Activated CD4-positive, alpha-beta T cell treated with anti-CD3 and anti-CD28 coated beads for 48 hours (primary cell): ENCODE measurements at regions not wholly inside any gene's neighbourhood (a gene's known extent, or its start where the extent isn't known, plus 50 kb on each side); places are given as distances from the start of the nearest gene placed in this dataset.
A peak's percentile ranks its signal among the peaks of the same experiment; 100 is the strongest.

Experiments used
- DNase-seq: peaks from one replicate; pipeline ENCODE4 v3.0.0-alpha.2; 2020

GRCh38 chr12:92614001-92614400 lies 88.8 kb upstream of the PLEKHG7 start:
- no peak for DNase-seq

- DNase-seq, result no peak
These were observed 90.2 kb upstream of the PLEKHG7 start for GRCh38 chr12:92612611-92613010.

GRCh38 chr12:92608151-92609091 lies 94.4 kb upstream of the PLEKHG7 start:
- no peak for DNase-seq

- no peak for DNase-seq
These were observed 95.8 kb upstream of the PLEKHG7 start for GRCh38 chr12:92606956-92607355.

GRCh38 chr12:92605621-92606170 lies 97.1 kb upstream of the PLEKHG7 start:
- DNase-seq, result no peak

GRCh38 chr12:92604786-92605185 lies 98.0 kb upstream of the PLEKHG7 start:
- no peak for DNase-seq

- DNase-seq, result peak; percentile 38
These were observed 98.9 kb upstream of the PLEKHG7 start for GRCh38 chr12:92603741-92604432.

GRCh38 chr12:92602930-92603623 lies 99.7 kb upstream of the PLEKHG7 start:
- DNase-seq, result no peak

GRCh38 chr12:92602476-92602875 lies 100.3 kb upstream of the PLEKHG7 start:
- no peak for DNase-seq

GRCh38 chr12:92601680-92602079 lies 101.1 kb upstream of the PLEKHG7 start:
- no peak for DNase-seq

- no peak for DNase-seq
These were observed 101.6 kb upstream of the PLEKHG7 start for GRCh38 chr12:92601176-92601575.

GRCh38 chr12:92600052-92600451 lies 102.7 kb upstream of the PLEKHG7 start:
- DNase-seq, result no peak

- no peak for DNase-seq
These were observed 104.8 kb upstream of the PLEKHG7 start for GRCh38 chr12:92597997-92598396.

GRCh38 chr12:92597118-92597517 lies 105.7 kb upstream of the PLEKHG7 start:
- DNase-seq, result no peak

- no peak for DNase-seq
These were observed 106.4 kb upstream of the PLEKHG7 start for GRCh38 chr12:92596383-92596782.

- DNase-seq, result no peak
These were observed 107.1 kb upstream of the PLEKHG7 start for GRCh38 chr12:92595663-92596062.

- DNase-seq, result peak; percentile 79
These were observed 108.9 kb upstream of the PLEKHG7 start for GRCh38 chr12:92593734-92594402.

- no peak for DNase-seq
These were observed 117.6 kb upstream of the PLEKHG7 start for GRCh38 chr12:92585115-92585727.

GRCh38 chr12:92583910-92584309 lies 118.9 kb upstream of the PLEKHG7 start:
- DNase-seq, result no peak

GRCh38 chr12:92582893-92583292 lies 119.9 kb upstream of the PLEKHG7 start:
- no peak for DNase-seq

- DNase-seq, result no peak
These were observed 120.3 kb upstream of the PLEKHG7 start for GRCh38 chr12:92582475-92582874.

- no peak for DNase-seq
These were observed 121.2 kb upstream of the PLEKHG7 start for GRCh38 chr12:92581604-92582003.
